Type B pancreatic cell (in vitro differentiated cells): ENCODE measurements at regions not wholly inside any gene's neighbourhood (a gene's known extent, or its start where the extent isn't known, plus 50 kb on each side); places are given as distances from the start of the nearest gene placed in this dataset.
"Not testable (repeated sequence)": the region's sequence is repeated elsewhere in the genome, so short reads cannot be mapped to it uniquely, and the experiment has no call there.

ENCODE experiments used
- DNase-seq: peaks from one replicate; pipeline ENCODE4 v3.0.0; 2021; ENCODE audit warnings: mixed read lengths; ENCODE audit not compliant: unreplicated experiment; ENCODE audit errors: extremely low spot score
- H3K27ac Mint-ChIP-seq: 2 replicates; pipeline ENCODE4 v1.8.0; 2021; ENCODE audit warnings: mild to moderate bottlenecking, mixed read lengths
- H3K27me3 Mint-ChIP-seq: 2 replicates; pipeline ENCODE4 v1.8.0; 2021; ENCODE audit warnings: mixed read lengths
- H3K36me3 Mint-ChIP-seq: 2 replicates; pipeline ENCODE4 v1.8.0; 2021; ENCODE audit warnings: mixed read lengths
- H3K4me1 Mint-ChIP-seq: one replicate; pipeline ENCODE4 v1.8.0; 2021; ENCODE audit warnings: mixed read lengths; ENCODE audit not compliant: unreplicated experiment
- H3K4me3 Mint-ChIP-seq: 2 replicates; pipeline ENCODE4 v1.8.0; 2021; ENCODE audit warnings: mild to moderate bottlenecking, mixed read lengths
- H3K9me3 Mint-ChIP-seq: 2 replicates; pipeline ENCODE4 v1.8.0; 2021; ENCODE audit warnings: mixed read lengths
- TF ChIP-seq, protein P1 (sequence below): fragments of 200-600 bp; sonication (generic); conservative IDR thresholded peaks from 2 replicates; pipeline ENCODE4 v1.5.0; 2021; ENCODE audit warnings: antibody characterized with exemption, mild to moderate bottlenecking

- TF ChIP-seq, protein P1, sequence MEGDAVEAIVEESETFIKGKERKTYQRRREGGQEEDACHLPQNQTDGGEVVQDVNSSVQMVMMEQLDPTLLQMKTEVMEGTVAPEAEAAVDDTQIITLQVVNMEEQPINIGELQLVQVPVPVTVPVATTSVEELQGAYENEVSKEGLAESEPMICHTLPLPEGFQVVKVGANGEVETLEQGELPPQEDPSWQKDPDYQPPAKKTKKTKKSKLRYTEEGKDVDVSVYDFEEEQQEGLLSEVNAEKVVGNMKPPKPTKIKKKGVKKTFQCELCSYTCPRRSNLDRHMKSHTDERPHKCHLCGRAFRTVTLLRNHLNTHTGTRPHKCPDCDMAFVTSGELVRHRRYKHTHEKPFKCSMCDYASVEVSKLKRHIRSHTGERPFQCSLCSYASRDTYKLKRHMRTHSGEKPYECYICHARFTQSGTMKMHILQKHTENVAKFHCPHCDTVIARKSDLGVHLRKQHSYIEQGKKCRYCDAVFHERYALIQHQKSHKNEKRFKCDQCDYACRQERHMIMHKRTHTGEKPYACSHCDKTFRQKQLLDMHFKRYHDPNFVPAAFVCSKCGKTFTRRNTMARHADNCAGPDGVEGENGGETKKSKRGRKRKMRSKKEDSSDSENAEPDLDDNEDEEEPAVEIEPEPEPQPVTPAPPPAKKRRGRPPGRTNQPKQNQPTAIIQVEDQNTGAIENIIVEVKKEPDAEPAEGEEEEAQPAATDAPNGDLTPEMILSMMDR: peak; percentile 66
- Mint-ChIP-seq H3K4me3 (no peak overlapping the region), H3K9me3 (no peaks in the 10 kb centered on the region), H3K27ac (no peak overlapping the region), H3K4me1 (no peaks in the 10 kb centered on the region), H3K27me3 (peaks cover 20% of the 10 kb centered on the region), H3K36me3 (no peaks in the 10 kb centered on the region)
- no peak for DNase-seq
Measured at GRCh38 chr7:51428217-51428887, 111.7 kb upstream of the COBL start.

- H3K4me3 Mint-ChIP-seq: no peak overlapping the region
- no peak overlapping the region for H3K27ac Mint-ChIP-seq
Measured at GRCh38 chr7:51426163-51426562, 109.6 kb upstream of the COBL start.

GRCh38 chr7:51409934-51410333 lies 93.3 kb upstream of the COBL start:
- not testable (repeated sequence) for H3K4me1 Mint-ChIP-seq, H3K9me3 Mint-ChIP-seq, H3K27ac Mint-ChIP-seq, H3K27me3 Mint-ChIP-seq, H3K36me3 Mint-ChIP-seq, DNase-seq, H3K4me3 Mint-ChIP-seq

More at GRCh38 chr7:51426163-51426562, 109.6 kb upstream of the COBL start:
- no peaks in the 10 kb centered on the region for H3K4me1 Mint-ChIP-seq
- TF ChIP-seq, protein P1: no peak
- no peaks in the 10 kb centered on the region for H3K36me3 Mint-ChIP-seq
- no peak for DNase-seq
- H3K9me3 Mint-ChIP-seq: no peaks in the 10 kb centered on the region
- peaks cover 19% of the 10 kb centered on the region for H3K27me3 Mint-ChIP-seq

DNA sequence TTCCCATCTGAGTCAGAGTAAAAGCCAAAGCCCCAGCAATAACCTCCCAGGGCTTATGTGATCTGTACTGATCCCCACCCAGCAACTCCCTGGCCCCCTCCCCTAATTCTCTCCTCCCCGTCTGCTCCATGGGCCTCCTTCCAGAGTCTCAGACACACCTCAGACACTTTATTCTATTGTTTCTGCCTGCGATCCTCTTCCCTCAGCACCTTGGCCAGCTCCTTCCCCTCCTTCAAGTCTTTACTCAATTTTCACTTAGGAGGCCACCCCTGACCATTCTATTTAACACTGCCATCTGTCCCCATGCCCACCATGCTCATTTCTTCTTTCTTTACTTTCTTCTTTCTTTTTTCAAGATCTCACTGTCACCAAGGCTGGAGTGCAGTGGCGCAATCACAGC lies 81.0 kb upstream of the COBL start:
- H3K4me3 Mint-ChIP-seq, H3K9me3 Mint-ChIP-seq, H3K4me1 Mint-ChIP-seq, H3K36me3 Mint-ChIP-seq, DNase-seq, H3K27me3 Mint-ChIP-seq, H3K27ac Mint-ChIP-seq: not testable (repeated sequence)

GRCh38 chr7:51393003-51393402 lies 76.4 kb upstream of the COBL start:
- H3K36me3 Mint-ChIP-seq, H3K27me3 Mint-ChIP-seq, DNase-seq, H3K9me3 Mint-ChIP-seq, H3K27ac Mint-ChIP-seq, H3K4me1 Mint-ChIP-seq, H3K4me3 Mint-ChIP-seq: not testable (repeated sequence)

- H3K4me3 Mint-ChIP-seq, H3K27ac Mint-ChIP-seq, H3K36me3 Mint-ChIP-seq, H3K27me3 Mint-ChIP-seq, H3K9me3 Mint-ChIP-seq, DNase-seq, H3K4me1 Mint-ChIP-seq: not testable (repeated sequence)
Measured at GRCh38 chr7:51389952-51390351, 73.3 kb upstream of the COBL start.

- not testable (repeated sequence) for H3K27me3 Mint-ChIP-seq, H3K4me1 Mint-ChIP-seq, H3K4me3 Mint-ChIP-seq, DNase-seq, H3K9me3 Mint-ChIP-seq, H3K36me3 Mint-ChIP-seq, H3K27ac Mint-ChIP-seq
Measured at GRCh38 chr7:51389216-51389812, 72.7 kb upstream of the COBL start.

GRCh38 chr7:51388241-51388640 lies 71.6 kb upstream of the COBL start:
- not testable (repeated sequence) for H3K27ac Mint-ChIP-seq, H3K4me3 Mint-ChIP-seq, H3K9me3 Mint-ChIP-seq, H3K36me3 Mint-ChIP-seq, H3K4me1 Mint-ChIP-seq, H3K27me3 Mint-ChIP-seq, DNase-seq

GRCh38 chr7:51386806-51387568 lies 70.4 kb upstream of the COBL start:
- not testable (repeated sequence) for H3K36me3 Mint-ChIP-seq, H3K27me3 Mint-ChIP-seq, H3K4me1 Mint-ChIP-seq, H3K27ac Mint-ChIP-seq, H3K9me3 Mint-ChIP-seq, H3K4me3 Mint-ChIP-seq, DNase-seq

- not testable (repeated sequence) for H3K4me1 Mint-ChIP-seq, H3K4me3 Mint-ChIP-seq, H3K36me3 Mint-ChIP-seq, H3K27ac Mint-ChIP-seq, H3K9me3 Mint-ChIP-seq, DNase-seq, H3K27me3 Mint-ChIP-seq
Measured at GRCh38 chr7:51386184-51386583, 69.6 kb upstream of the COBL start.

DNA sequence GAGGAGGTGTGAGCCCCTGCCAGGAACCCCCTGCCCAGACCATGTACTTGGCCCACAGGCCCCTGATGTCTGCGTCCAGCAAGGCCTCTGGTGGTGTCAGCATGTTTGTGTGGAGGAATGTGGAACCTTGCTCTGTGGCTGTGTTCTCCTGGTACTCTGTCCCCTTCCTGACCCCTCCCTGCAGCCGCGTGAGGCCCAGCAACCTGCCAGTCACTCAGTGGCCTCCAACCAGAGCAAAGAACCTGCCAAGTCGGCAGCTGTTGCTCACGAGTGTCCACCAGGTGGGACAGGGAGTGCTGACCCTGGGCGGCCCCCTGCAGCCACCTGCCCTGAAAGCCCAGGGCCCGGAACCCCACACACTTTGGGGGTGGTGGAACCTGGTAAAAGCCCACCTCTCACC lies 65.6 kb upstream of the COBL start:
- H3K9me3 Mint-ChIP-seq, H3K4me1 Mint-ChIP-seq, H3K4me3 Mint-ChIP-seq, H3K27me3 Mint-ChIP-seq, DNase-seq, H3K36me3 Mint-ChIP-seq, H3K27ac Mint-ChIP-seq: not testable (repeated sequence)
